CD14-positive monocyte (primary cell): ENCODE measurements at regions not wholly inside any gene's neighbourhood (a gene's known extent, or its start where the extent isn't known, plus 50 kb on each side); places are given as distances from the start of the nearest gene placed in this dataset.

Source experiments
- DNase-seq, 3 donors: peaks; one replicate each; pipeline ENCODE4 v3.0.0-alpha.2; 2011 to 2022
- H2AFZ ChIP-seq: 2 replicates; pipeline ENCODE4 v1.6.0; 2012; ENCODE audit warnings: mild to moderate bottlenecking, low read depth, low read length, inconsistent platforms; ENCODE audit not compliant: insufficient read depth, poor library complexity, severe bottlenecking
- H3K27ac ChIP-seq, 2 donors: 1 replicate in 1 of 2; 2 replicates in 1 of 2; pipeline ENCODE4 v1.5.1; 2012 to 2013; ENCODE audit warnings: low read length in 2 of 2, control low read depth in 1 of 2, inconsistent platforms in 1 of 2, low read depth in 1 of 2, mild to moderate bottlenecking in 1 of 2
- H3K27me3 ChIP-seq, 2 donors: one replicate each; pipeline versions ENCODE4 v1.6.0 to v1.6.1; 2011 to 2013; ENCODE audit warnings: low read length in 2 of 2; ENCODE audit not compliant: control insufficient read depth in 2 of 2, insufficient read depth in 2 of 2
- H3K36me3 ChIP-seq, 2 donors: replicated peaks in 1 of 2; 1 replicate in 1 of 2; 2 replicates in 1 of 2; pipeline versions ENCODE4 v1.5.1 to v1.6.1; 2012 to 2013; ENCODE audit warnings: low read length in 2 of 2, control low read depth in 1 of 2, inconsistent platforms in 1 of 2, mild to moderate bottlenecking in 1 of 2; ENCODE audit not compliant: insufficient read depth in 2 of 2, control insufficient read depth in 1 of 2
- H3K4me1 ChIP-seq, 2 donors: 1 replicate in 1 of 2; 2 replicates in 1 of 2; pipeline versions ENCODE4 v1.5.1 to v1.6.1; 2012 to 2013; ENCODE audit warnings: low read length in 2 of 2, control low read depth in 1 of 2, inconsistent platforms in 1 of 2, mild to moderate bottlenecking in 1 of 2, moderate library complexity in 1 of 2; ENCODE audit not compliant: insufficient read depth in 2 of 2, control insufficient read depth in 1 of 2
- H3K4me2 ChIP-seq: replicated peaks from 2 replicates; pipeline ENCODE3; 2012; ENCODE audit warnings: low read length, moderate library complexity, mild to moderate bottlenecking; ENCODE audit not compliant: poor library complexity, severe bottlenecking; ENCODE audit errors: extremely low read depth
- H3K4me3 ChIP-seq, 3 experiments: fragments of 200-600 bp in 1 of 3; sonication (generic) in 1 of 3; replicated peaks in 1 of 3; 1 replicate in 2 of 3; 2 replicates in 1 of 3; pipeline ENCODE4 v1.5.1; 2011 to 2013; ENCODE audit warnings: low read length in 3 of 3, mild to moderate bottlenecking in 3 of 3, control low read depth in 2 of 3, low read depth in 2 of 3, inconsistent platforms in 1 of 3, moderate library complexity in 1 of 3
- H3K79me2 ChIP-seq: 2 replicates; pipeline ENCODE4 v1.6.0; 2012; ENCODE audit warnings: mild to moderate bottlenecking, control low read depth, inconsistent platforms, low read length, moderate library complexity; ENCODE audit not compliant: insufficient read depth
- H3K9ac ChIP-seq: 2 replicates; pipeline ENCODE4 v1.6.0; 2017; ENCODE audit warnings: low read length, mild to moderate bottlenecking; ENCODE audit not compliant: insufficient read depth, poor library complexity, severe bottlenecking
- H3K9me3 ChIP-seq, 2 donors: replicated peaks in 1 of 2; 1 replicate in 1 of 2; 2 replicates in 1 of 2; pipeline versions ENCODE4 v1.5.1 to v1.6.1; 2012 to 2013; ENCODE audit warnings: low read length in 2 of 2, control low read depth in 1 of 2; ENCODE audit not compliant: control insufficient read depth in 1 of 2, insufficient read depth in 1 of 2
- H4K20me1 ChIP-seq: 2 replicates; pipeline ENCODE4 v1.6.0; 2012; ENCODE audit warnings: mild to moderate bottlenecking, low read length, control low read depth, moderate library complexity; ENCODE audit not compliant: insufficient read depth
- H3K27ac Mint-ChIP-seq, 7 donors: one replicate each; pipeline ENCODE4 v1.8.0; 2020; ENCODE audit warnings: mild to moderate bottlenecking in 7 of 7, mixed read lengths in 7 of 7, moderate library complexity in 6 of 7, inconsistent platforms in 2 of 7
- H3K27me3 Mint-ChIP-seq, 3 donors: one replicate each; pipeline ENCODE4 v1.8.0; 2021 to 2022; ENCODE audit warnings: low read depth in 3 of 3, mild to moderate bottlenecking in 3 of 3, mixed read lengths in 3 of 3, moderate library complexity in 3 of 3, inconsistent platforms in 1 of 3
- H3K36me3 Mint-ChIP-seq, 2 donors: one replicate each; pipeline ENCODE4 v1.8.0; 2020; ENCODE audit warnings: mixed read lengths in 2 of 2, inconsistent platforms in 1 of 2, mild to moderate bottlenecking in 1 of 2
- H3K4me1 Mint-ChIP-seq: one replicate; pipeline ENCODE4 v1.8.0; 2020; ENCODE audit warnings: mild to moderate bottlenecking, mixed read lengths
- H3K4me3 Mint-ChIP-seq, 2 donors: one replicate each; pipeline ENCODE4 v1.8.0; 2020; ENCODE audit warnings: mild to moderate bottlenecking in 2 of 2, mixed read lengths in 2 of 2, moderate library complexity in 1 of 2
- H3K9me3 Mint-ChIP-seq, 7 donors: one replicate each; pipeline ENCODE4 v1.8.0; 2020 to 2022; ENCODE audit warnings: mixed read lengths in 7 of 7, mild to moderate bottlenecking in 6 of 7, moderate library complexity in 6 of 7, inconsistent platforms in 2 of 7
- WGBS: methylation state at CpG from one replicate; pipeline ENCODE4 v1.1.5; 2013; ENCODE audit warnings: missing lambda C conversion rate; ENCODE audit not compliant: insufficient coverage; 5-methylcytosine and 5-hydroxymethylcytosine counted together
- intact Hi-C, 2 donors: fragments of 100-400 bp; cut with micrococcal nuclease; formaldehyde crosslinking; loops; one replicate each; pipeline versions ENCODE4 v1.15.0 to v1.15.1; 2023
- TF ChIP-seq, protein P1 (sequence below): fragments of 200-600 bp; IDR thresholded peaks from one replicate; pipeline ENCODE4 v1.8.0; 2022; ENCODE audit warnings: antibody characterized with exemption, mild to moderate bottlenecking

- TF ChIP-seq, protein P1, sequence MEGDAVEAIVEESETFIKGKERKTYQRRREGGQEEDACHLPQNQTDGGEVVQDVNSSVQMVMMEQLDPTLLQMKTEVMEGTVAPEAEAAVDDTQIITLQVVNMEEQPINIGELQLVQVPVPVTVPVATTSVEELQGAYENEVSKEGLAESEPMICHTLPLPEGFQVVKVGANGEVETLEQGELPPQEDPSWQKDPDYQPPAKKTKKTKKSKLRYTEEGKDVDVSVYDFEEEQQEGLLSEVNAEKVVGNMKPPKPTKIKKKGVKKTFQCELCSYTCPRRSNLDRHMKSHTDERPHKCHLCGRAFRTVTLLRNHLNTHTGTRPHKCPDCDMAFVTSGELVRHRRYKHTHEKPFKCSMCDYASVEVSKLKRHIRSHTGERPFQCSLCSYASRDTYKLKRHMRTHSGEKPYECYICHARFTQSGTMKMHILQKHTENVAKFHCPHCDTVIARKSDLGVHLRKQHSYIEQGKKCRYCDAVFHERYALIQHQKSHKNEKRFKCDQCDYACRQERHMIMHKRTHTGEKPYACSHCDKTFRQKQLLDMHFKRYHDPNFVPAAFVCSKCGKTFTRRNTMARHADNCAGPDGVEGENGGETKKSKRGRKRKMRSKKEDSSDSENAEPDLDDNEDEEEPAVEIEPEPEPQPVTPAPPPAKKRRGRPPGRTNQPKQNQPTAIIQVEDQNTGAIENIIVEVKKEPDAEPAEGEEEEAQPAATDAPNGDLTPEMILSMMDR: no peak
- Mint-ChIP-seq H3K9me3 (peaks cover 0 to 4% (median 0%) of the 10 kb centered on the region in 7 donors), H3K4me1 (peaks cover 39% of the 10 kb centered on the region), H3K27ac (peak overlapping the region in 2 of 7 donors; percentile 30 to 31), H3K36me3 (peaks cover 7 to 10% of the 10 kb centered on the region in 2 donors), H3K27me3 (peaks cover 0 to 4% (median 2%) of the 10 kb centered on the region in 3 donors), H3K4me3 (no peak overlapping the region)
- WGBS: 90% methylated on average over 1 of the region's 5 CpGs
- no peaks in the 10 kb centered on the region for H3K36me3 ChIP-seq
- H3K4me2 ChIP-seq: no peak overlapping the region
- no peak overlapping the region for H3K27ac ChIP-seq
- H3K27me3 ChIP-seq: no peaks in the 10 kb centered on the region
- no peaks in the 10 kb centered on the region for H4K20me1 ChIP-seq
- H2AFZ ChIP-seq: no peak overlapping the region
- peak in 1 of 3 donors; percentile 45 for DNase-seq
- no peak overlapping the region for H3K4me3 ChIP-seq
- H3K4me1 ChIP-seq: peaks cover 28 to 38% of the 10 kb centered on the region in 2 donors
- intact Hi-C loops: loop anchor here in 1 of 2 donors (10.0 kb wide), 1 partner anchor 136 kb away; no protein-coding TSS in a partner anchor
- no peak overlapping the region for H3K9ac ChIP-seq
- H3K79me2 ChIP-seq: no peaks in the 10 kb centered on the region
- H3K9me3 ChIP-seq: no peaks in the 10 kb centered on the region
These were observed 61.2 kb upstream of the SGK1 start for GRCh38 chr6:134379076-134379475.

- H3K36me3 ChIP-seq: no peaks in the 10 kb centered on the region
- peaks cover 43% of the 10 kb centered on the region for H3K4me1 Mint-ChIP-seq
- H3K36me3 Mint-ChIP-seq: peaks cover 7 to 10% of the 10 kb centered on the region in 2 donors
- DNase-seq: no peak
- peaks cover 0 to 7% (median 2%) of the 10 kb centered on the region in 3 donors for H3K27me3 Mint-ChIP-seq
- TF ChIP-seq, protein P1: no peak
- peaks cover 0 to 4% (median 0%) of the 10 kb centered on the region in 7 donors for H3K9me3 Mint-ChIP-seq
- H3K4me3 Mint-ChIP-seq: no peak overlapping the region
- no peak overlapping the region for H3K27ac ChIP-seq
- no peaks in the 10 kb centered on the region for H3K27me3 ChIP-seq
- H4K20me1 ChIP-seq: no peaks in the 10 kb centered on the region
- no peak overlapping the region for H3K4me2 ChIP-seq
- intact Hi-C loops: loop anchor here in 1 of 2 donors (10.0 kb wide), 1 partner anchor 136 kb away; no protein-coding TSS in a partner anchor
- H3K9me3 ChIP-seq: no peaks in the 10 kb centered on the region
- WGBS: no CpG with 5 or more reads among the region's 1 CpG
- peaks cover 34 to 43% of the 10 kb centered on the region in 2 donors for H3K4me1 ChIP-seq
- H3K4me3 ChIP-seq: no peak overlapping the region
- H2AFZ ChIP-seq: no peak overlapping the region
- no peaks in the 10 kb centered on the region for H3K79me2 ChIP-seq
- H3K27ac Mint-ChIP-seq: peak overlapping the region in 1 of 7 donors; percentile 38
- H3K9ac ChIP-seq: no peak overlapping the region
These were observed 60.5 kb upstream of the SGK1 start for GRCh38 chr6:134378426-134378825.
